Activated CD8-positive, alpha-beta memory T cell treated with anti-CD3 and anti-CD28 coated beads, Interleukin-2, amount 50 U/mL, for 4 hours (primary cell): ENCODE measurements at regions not wholly inside any gene's neighbourhood (a gene's known extent, or its start where the extent isn't known, plus 50 kb on each side); places are given as distances from the start of the nearest gene placed in this dataset.

Experiments
- DNase-seq: peaks from one replicate; pipeline ENCODE4 v3.0.0-alpha.2; 2020

- no peak for DNase-seq
Observed at GRCh38 chr6:155623450-155624178, 168.0 kb upstream of the NOX3 start.

- DNase-seq, result no peak
Observed at GRCh38 chr6:155614606-155615005, 159.0 kb upstream of the NOX3 start.

- no peak for DNase-seq
Observed at GRCh38 chr6:155611742-155612141, 156.1 kb upstream of the NOX3 start.

GRCh38 chr6:155604991-155605390 lies 149.4 kb upstream of the NOX3 start:
- DNase-seq, result no peak

GRCh38 chr6:155599561-155599960 lies 143.9 kb upstream of the NOX3 start:
- DNase-seq, result no peak

GRCh38 chr6:155599160-155599559 lies 143.5 kb upstream of the NOX3 start:
- no peak for DNase-seq

GRCh38 chr6:155595284-155595683 lies 139.6 kb upstream of the NOX3 start:
- no peak for DNase-seq

GRCh38 chr6:155591741-155592140 lies 136.1 kb upstream of the NOX3 start:
- no peak for DNase-seq

- DNase-seq, result no peak
Observed at GRCh38 chr6:155589190-155589589, 133.6 kb upstream of the NOX3 start.

- DNase-seq, result no peak
Observed at GRCh38 chr6:155587817-155588216, 132.2 kb upstream of the NOX3 start.

GRCh38 chr6:155586090-155586489 lies 130.5 kb upstream of the NOX3 start:
- DNase-seq, result no peak

GRCh38 chr6:155584006-155584405 lies 128.4 kb upstream of the NOX3 start:
- no peak for DNase-seq

- no peak for DNase-seq
Observed at GRCh38 chr6:155582016-155582991, 126.7 kb upstream of the NOX3 start.

GRCh38 chr6:155580904-155581303 lies 125.3 kb upstream of the NOX3 start:
- no peak for DNase-seq

GRCh38 chr6:155578251-155578650 lies 122.6 kb upstream of the NOX3 start:
- no peak for DNase-seq

- DNase-seq, result no peak
Observed at GRCh38 chr6:155561966-155562364, 106.3 kb upstream of the NOX3 start.

GRCh38 chr6:155561257-155561965 lies 105.8 kb upstream of the NOX3 start:
- DNase-seq, result no peak

- no peak for DNase-seq
Observed at GRCh38 chr6:155549928-155550327, 94.3 kb upstream of the NOX3 start.

GRCh38 chr6:155549028-155549798 lies 93.6 kb upstream of the NOX3 start:
- DNase-seq, result no peak

- no peak for DNase-seq
Observed at GRCh38 chr6:155548576-155548975, 92.9 kb upstream of the NOX3 start.

- no peak for DNase-seq
Observed at GRCh38 chr6:155544677-155545076, 89.0 kb upstream of the NOX3 start.

GRCh38 chr6:155543166-155543847 lies 87.7 kb upstream of the NOX3 start:
- no peak for DNase-seq
